OCI-LY3 (cell line): ENCODE measurements at regions not wholly inside any gene's neighbourhood (a gene's known extent, or its start where the extent isn't known, plus 50 kb on each side); places are given as distances from the start of the nearest gene placed in this dataset.
A peak's percentile ranks its signal among the peaks of the same experiment; 100 is the strongest.

Source experiments
- H2AFZ ChIP-seq: fragments of 200-600, 300-600 bp; shearing (Covaris generic); 2 replicates; pipeline ENCODE4 v1.6.0; 2014; ENCODE audit warnings: antibody characterized with exemption, low read depth, low read length
- H3K27ac ChIP-seq: fragments of 200-600, 300-600 bp; sonication (generic); 2 replicates; pipeline ENCODE4 v1.5.1; 2014; ENCODE audit warnings: mild to moderate bottlenecking, low read length, moderate library complexity, mixed read lengths
- H3K27me3 ChIP-seq: fragments of 200-600, 300-600 bp; sonication (generic); 2 replicates; pipeline ENCODE4 v1.6.1; 2014; ENCODE audit warnings: low read depth, low read length, mixed read lengths
- H3K36me3 ChIP-seq: fragments of 200-600, 300-600 bp; sonication (generic); replicated peaks from 2 replicates; pipeline ENCODE3; 2014; ENCODE audit warnings: low read depth, low read length, mixed read lengths
- H3K4me1 ChIP-seq: fragments of 300-600, 200-600 bp; sonication (generic); 2 replicates; pipeline ENCODE4 v1.6.1; 2014; ENCODE audit warnings: low read length, mixed read lengths
- H3K4me2 ChIP-seq: fragments of 200-600, 300-600 bp; sonication (generic); 2 replicates; pipeline ENCODE4 v1.6.1; 2014; ENCODE audit warnings: low read length, mixed read lengths
- H3K4me3 ChIP-seq: fragments of 300-600, 200-600 bp; sonication (generic); 2 replicates; pipeline ENCODE4 v1.5.1; 2014; ENCODE audit warnings: antibody characterized with exemption, mild to moderate bottlenecking, low read length, moderate library complexity
- H3K79me2 ChIP-seq: fragments of 300-600, 200-600 bp; shearing (Covaris generic); 2 replicates; pipeline ENCODE4 v1.6.1; 2014; ENCODE audit warnings: mild to moderate bottlenecking, low read length, mixed read lengths
- H3K9ac ChIP-seq: fragments of 300-600, 200-600 bp; shearing (Covaris generic); 2 replicates; pipeline ENCODE4 v1.6.0; 2014; ENCODE audit warnings: mild to moderate bottlenecking, low read length, moderate library complexity
- H3K9me3 ChIP-seq: fragments of 200-600, 300-600 bp; shearing (Covaris generic); 2 replicates; pipeline ENCODE4 v1.6.1; 2014; ENCODE audit warnings: low read length, mixed read lengths; ENCODE audit not compliant: insufficient read depth
- H4K20me1 ChIP-seq: fragments of 200-600, 300-600 bp; sonication (generic); 2 replicates; pipeline ENCODE4 v1.6.1; 2016; ENCODE audit warnings: low read length, mixed read lengths; ENCODE audit not compliant: insufficient read depth
- EZH2phosphoT487 ChIP-seq: fragments of 200-600 bp; shearing (Covaris generic); IDR thresholded peaks from 2 replicates; pipeline ENCODE4 v1.6.1; 2018; ENCODE audit warnings: antibody characterized with exemption, mixed run types, low read depth
- TF ChIP-seq, protein P1 (sequence below): fragments of 200-600, 300-600 bp; sonication (generic); IDR thresholded peaks from 2 replicates; pipeline ENCODE4 v1.5.1; 2014; ENCODE audit warnings: antibody characterized with exemption, low read length, low read depth

DNA sequence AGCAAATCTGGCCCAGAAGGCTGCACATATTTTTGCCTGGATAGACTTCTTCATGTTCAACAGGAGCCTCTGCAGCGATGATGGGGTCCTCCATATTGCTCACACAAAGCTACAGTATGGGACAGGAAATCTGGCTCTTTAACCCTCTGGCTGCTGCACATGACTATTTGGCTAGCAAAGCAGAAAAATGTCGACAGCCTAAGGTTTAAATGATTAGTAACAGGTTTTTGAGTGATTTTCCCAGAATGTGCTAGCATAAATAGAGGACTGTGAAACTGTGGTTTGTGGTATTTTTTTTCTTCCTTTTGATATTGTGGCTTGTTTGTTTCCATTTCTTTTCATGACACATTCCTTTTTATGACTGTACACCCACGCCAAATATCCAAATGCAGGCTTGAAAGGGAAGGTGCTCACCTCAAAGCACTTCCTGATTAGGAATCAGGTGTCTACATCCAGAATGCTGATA lies 120.2 kb upstream of the GK2 start:
- 0 out of 2 replicates have a peak overlapping the region, but pooled peaks have one; percentile 7 for H2AFZ ChIP-seq
- H3K4me2 ChIP-seq: no peak overlapping the region
- H3K27me3 ChIP-seq: no peaks in the 10 kb centered on the region
- no peaks in the 10 kb centered on the region for H3K9me3 ChIP-seq
- no peak overlapping the region for H3K4me3 ChIP-seq
- H3K4me1 ChIP-seq: no peaks in the 10 kb centered on the region
- no peak overlapping the region for H3K27ac ChIP-seq
- no peaks in the 10 kb centered on the region for H3K36me3 ChIP-seq
- no peaks in the 10 kb centered on the region for H4K20me1 ChIP-seq
- no peaks in the 10 kb centered on the region for H3K79me2 ChIP-seq
- H3K9ac ChIP-seq: no peak overlapping the region
- TF ChIP-seq EZH2phosphoT487: no peak
- TF ChIP-seq, protein P1, sequence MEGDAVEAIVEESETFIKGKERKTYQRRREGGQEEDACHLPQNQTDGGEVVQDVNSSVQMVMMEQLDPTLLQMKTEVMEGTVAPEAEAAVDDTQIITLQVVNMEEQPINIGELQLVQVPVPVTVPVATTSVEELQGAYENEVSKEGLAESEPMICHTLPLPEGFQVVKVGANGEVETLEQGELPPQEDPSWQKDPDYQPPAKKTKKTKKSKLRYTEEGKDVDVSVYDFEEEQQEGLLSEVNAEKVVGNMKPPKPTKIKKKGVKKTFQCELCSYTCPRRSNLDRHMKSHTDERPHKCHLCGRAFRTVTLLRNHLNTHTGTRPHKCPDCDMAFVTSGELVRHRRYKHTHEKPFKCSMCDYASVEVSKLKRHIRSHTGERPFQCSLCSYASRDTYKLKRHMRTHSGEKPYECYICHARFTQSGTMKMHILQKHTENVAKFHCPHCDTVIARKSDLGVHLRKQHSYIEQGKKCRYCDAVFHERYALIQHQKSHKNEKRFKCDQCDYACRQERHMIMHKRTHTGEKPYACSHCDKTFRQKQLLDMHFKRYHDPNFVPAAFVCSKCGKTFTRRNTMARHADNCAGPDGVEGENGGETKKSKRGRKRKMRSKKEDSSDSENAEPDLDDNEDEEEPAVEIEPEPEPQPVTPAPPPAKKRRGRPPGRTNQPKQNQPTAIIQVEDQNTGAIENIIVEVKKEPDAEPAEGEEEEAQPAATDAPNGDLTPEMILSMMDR: no peak

DNA sequence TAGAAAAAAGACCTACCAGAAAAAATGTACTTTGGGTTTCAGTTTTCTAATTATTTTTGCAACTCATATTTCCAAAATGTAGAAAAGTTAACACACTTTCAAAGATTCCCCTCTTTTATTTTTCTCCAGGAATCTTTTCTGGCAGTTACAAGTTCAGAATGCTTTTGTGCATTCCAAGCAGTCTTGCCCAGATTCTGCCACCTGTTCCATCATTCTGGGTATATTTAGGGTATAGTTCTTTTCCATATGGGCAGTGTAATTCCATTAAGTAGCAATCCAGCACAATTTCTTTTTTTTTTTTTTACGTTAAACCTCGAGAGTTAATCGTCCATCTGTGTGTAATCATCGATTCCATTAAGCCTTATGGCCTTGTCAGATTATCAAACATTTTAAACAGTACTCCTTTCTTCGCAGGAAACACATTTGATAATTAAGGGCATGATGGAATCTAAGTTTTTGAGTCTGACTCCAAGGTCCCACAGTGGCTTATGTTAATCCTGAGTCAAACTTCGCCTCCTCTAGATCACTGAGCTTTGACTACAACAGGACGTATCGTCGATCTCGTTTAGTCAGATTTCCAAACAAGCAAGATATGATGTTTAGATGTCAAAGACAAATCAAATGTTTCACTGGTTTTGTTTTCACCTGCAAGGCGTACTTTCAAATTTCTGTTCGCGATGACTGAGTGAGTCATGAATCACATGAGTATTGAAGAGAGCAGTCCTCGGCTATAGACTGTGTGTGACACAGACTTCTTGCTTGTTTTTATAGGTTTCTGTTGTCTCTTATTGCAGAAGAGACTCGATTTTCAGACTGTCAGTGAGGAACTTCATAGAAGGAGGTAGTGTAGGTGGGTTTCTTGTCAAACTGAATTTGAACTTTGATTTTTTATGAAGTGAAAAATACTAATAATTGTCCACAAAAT lies 118.9 kb upstream of the GK2 start:
- Histone ChIP-seq H4K20me1 (no peaks in the 10 kb centered on the region), H3K4me3 (no peak overlapping the region), H3K27ac (no peak overlapping the region), H2AFZ (no peak overlapping the region), H3K36me3 (no peaks in the 10 kb centered on the region), H3K27me3 (no peaks in the 10 kb centered on the region), H3K79me2 (no peaks in the 10 kb centered on the region), H3K4me2 (no peak overlapping the region), H3K9me3 (no peaks in the 10 kb centered on the region), H3K9ac (no peak overlapping the region), H3K4me1 (no peaks in the 10 kb centered on the region)
- TF ChIP-seq, protein P1: no peak
- no peak for TF ChIP-seq EZH2phosphoT487

DNA sequence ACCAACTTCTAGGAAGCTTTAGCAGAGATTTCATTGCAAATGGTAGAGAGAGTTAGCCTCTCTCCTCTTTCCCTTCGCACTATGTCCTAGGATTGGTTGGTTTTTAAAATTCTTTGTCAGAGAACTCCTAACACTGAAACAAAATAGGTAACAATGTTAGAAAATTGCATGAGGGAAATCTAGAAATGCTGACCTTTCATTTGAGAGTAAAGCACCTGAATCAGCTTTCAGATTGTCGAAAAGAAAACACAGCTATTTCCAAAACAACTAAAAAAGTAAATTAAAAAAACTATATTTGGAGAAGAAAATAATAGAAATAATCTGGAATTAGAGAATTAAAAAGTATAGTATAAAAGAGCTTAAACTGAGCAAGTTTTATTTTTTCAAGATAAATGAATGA lies 108.1 kb upstream of the GK2 start:
- Histone ChIP-seq H3K36me3 (no peaks in the 10 kb centered on the region), H4K20me1 (no peaks in the 10 kb centered on the region), H3K4me1 (0 out of 2 replicates have a peak, but pooled peaks cover 2% of the 10 kb centered on the region), H3K27me3 (no peaks in the 10 kb centered on the region), H3K9me3 (no peaks in the 10 kb centered on the region), H3K4me2 (no peak overlapping the region), H2AFZ (no peak overlapping the region), H3K9ac (no peak overlapping the region), H3K79me2 (no peaks in the 10 kb centered on the region), H3K27ac (no peak overlapping the region), H3K4me3 (no peak overlapping the region)
- TF ChIP-seq, protein P1: no peak
- TF ChIP-seq EZH2phosphoT487: no peak

DNA sequence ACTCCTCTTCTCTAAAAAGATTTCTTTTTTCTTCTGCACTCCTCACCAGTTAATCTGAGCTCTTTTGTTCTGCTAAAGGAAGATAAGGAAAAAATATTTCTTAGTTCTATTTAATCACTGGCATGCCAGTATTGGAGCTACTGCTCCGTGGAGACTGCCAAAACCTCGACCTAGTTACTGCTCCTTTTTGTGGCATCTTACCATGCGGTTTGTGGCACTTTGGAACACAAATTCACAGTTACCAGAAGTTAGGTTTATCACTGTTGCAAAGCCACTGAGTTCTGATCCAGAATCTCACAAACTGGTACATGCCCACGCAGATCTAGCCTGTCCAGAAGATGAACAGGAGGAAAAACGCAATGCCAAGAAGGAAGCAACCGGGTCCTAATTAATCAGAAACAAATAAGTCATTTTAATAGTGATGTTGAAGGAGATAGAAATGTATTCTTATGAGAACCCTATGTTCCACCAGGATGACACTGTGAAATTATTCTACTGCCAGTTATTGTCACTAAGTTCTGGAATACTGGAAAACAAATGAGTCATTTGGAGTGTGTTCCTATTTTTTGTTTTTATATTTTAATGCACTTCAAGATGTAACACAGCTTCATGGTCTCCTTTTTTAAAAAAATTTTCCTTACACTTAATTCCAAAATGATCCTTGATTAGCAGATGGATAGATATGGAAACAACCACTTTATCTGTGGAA lies 106.7 kb upstream of the GK2 start:
- Histone ChIP-seq H3K27ac (no peak overlapping the region), H3K27me3 (no peaks in the 10 kb centered on the region), H4K20me1 (no peaks in the 10 kb centered on the region), H3K4me2 (no peak overlapping the region), H3K79me2 (no peaks in the 10 kb centered on the region), H3K4me1 (0 out of 2 replicates have a peak, but pooled peaks cover 2% of the 10 kb centered on the region), H3K36me3 (no peaks in the 10 kb centered on the region), H3K4me3 (no peak overlapping the region), H2AFZ (no peak overlapping the region), H3K9me3 (no peaks in the 10 kb centered on the region), H3K9ac (no peak overlapping the region)
- TF ChIP-seq, protein P1: no peak
- no peak for TF ChIP-seq EZH2phosphoT487
